Kasumi-1 (cell line): ENCODE measurements at regions not wholly inside any gene's neighbourhood (a gene's known extent, or its start where the extent isn't known, plus 50 kb on each side); places are given as distances from the start of the nearest gene placed in this dataset.

Experiments
- DNase-seq, 2 experiments: peaks; one replicate each; lab custom pipeline; 2025; lab: John Stamatoyannopoulos, UW

DNA sequence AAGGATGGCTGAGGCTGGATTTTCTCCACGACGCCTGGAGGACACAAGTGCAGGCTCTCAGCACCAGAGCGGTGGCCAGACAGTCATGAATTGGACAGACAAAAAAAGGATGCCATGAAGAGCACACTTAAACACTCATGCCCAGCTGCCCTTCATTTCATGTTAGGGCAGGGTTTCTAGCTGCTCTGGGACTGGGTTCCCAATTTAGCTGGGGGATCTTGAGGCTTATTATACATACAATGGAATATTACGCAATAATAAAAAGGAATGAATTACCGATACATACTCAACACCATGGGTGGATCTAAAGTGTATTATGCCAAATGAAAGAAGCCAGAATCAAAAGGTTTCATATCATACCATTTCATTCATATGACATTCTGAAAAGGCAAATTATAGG, 512.1 kb upstream of the LRRC4C start:
- no peak for DNase-seq

DNA sequence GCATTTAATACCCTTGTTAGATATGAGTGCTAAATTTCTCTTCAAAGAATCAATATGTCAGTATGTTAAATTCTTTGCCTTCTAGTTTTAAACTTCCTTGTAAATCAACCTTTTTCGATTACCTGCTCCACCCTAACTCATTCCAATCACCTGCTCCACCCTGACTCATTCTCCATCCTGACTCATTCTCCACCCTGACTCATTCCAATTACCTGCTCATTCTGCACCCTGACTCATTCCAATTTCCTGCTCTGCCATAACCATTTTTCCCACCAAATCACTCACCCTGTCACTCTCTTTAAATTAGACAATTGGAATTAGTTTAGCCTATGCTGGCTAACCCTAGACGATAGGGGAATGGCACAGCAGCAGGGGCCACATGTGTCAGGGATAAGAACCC, 519.5 kb upstream of the LRRC4C start:
- no peak for DNase-seq

DNA sequence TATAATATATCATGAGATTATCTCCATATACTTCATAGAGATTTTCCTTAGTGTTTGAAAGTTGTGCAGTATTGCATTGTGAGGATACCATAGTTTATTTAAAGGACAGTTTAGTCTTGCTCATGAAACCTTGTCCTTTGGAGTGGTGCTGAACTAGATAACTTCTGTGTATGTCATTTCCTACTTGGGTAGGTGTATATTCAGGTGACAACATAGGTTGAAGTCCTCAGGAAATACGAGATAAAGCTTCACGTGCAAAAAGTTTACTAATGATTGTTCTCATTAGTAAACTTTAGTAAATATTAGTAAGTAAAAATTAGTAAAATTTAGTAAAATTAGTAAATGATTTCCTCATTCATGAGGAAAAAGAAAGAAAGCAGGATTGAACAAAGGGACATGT, 521.3 kb upstream of the LRRC4C start:
- no peak for DNase-seq

DNA sequence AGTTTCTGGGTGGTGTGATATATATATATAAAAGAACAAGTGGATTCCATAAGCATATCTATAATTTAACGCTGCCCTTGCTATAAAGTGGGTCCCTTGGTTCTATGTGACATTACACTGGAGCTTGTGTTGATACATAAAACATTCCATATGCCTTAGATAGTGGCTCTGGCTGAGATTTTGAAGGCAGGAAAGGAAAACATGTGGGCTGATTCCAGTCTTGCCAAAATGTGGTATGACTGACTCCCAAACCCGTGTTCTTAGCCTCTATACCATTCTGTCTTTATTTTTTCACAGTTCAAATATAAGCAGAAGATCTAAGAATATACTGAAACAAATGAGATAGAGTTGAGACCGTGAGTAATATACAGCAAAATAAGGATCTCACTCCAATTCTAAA, 522.8 kb upstream of the LRRC4C start:
- no peak for DNase-seq

DNA sequence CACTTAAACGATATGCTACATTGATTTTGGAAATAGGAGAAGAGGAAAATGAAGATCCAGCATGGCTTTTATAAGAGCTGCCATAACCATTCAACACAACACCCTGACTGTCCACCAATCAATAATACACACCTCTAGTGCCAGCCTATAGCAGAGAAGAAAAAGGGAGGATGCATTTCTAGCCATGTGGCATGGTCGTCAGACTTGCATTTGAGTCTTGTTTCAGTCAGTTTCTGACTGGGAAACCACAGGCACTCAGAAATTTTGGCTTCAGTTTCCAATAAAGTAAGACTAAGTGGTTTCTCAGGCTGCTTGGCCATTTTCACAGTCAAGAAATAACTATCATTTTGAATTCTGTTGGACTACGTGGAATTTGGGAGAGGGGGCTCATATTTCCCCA, 523.5 kb upstream of the LRRC4C start:
- no peak for DNase-seq

DNA sequence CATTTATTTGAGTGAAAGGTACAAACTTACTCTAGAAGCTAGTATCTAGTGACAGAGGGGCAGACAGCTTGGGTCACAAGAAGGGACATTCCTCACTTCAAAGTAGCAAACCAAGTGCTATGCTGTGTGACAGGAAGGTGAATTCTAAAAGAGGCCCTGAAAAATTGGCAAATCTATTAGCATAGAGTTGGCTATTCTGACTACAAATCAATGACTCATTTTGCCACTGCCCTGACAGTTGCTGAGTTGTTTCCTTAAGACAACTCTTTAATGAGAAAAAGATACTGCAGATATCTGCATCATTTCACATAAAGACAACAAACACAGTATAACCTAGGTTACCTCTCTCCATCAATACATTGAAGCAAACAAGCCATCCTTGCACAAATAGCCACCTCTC, 524.0 kb upstream of the LRRC4C start:
- no peak for DNase-seq

DNA sequence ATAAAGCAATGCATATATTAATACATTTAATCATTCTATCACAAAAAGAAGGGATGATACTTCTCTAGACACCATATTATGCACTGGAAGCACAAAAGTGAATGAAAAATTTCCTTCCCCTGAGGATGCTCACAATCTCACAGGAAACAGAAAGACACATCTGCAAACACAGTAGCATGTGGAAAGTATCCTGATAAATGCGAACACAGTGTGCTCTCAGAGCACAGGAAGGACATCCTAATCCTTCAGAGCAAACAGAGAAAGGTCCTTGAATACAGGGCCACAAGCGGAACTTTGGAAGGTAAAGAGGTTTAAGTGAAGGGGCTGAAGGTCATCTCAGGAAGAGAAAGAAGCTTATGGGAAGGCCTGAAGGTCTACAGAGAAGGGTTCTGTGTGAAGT, 524.6 kb upstream of the LRRC4C start:
- no peak for DNase-seq

DNA sequence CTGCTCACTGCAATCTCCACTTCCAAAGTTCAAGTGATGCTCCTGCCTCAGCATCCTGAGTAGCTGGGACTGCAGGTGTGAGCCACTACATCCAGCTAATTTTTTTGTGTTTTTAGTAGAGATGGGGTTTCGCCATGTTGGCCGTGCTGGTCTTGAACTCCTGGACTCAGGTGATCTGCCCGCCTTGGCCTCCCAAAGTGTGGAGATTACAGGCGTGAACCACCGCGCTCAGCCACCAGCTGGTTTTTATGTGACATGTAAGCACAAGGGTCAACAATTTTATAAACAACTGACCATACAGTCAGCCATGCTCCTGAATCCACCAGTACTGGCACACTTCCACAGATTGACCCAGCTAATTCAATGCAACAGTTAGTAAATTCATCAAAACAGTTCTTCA, 526.3 kb upstream of the LRRC4C start:
- no peak for DNase-seq

DNA sequence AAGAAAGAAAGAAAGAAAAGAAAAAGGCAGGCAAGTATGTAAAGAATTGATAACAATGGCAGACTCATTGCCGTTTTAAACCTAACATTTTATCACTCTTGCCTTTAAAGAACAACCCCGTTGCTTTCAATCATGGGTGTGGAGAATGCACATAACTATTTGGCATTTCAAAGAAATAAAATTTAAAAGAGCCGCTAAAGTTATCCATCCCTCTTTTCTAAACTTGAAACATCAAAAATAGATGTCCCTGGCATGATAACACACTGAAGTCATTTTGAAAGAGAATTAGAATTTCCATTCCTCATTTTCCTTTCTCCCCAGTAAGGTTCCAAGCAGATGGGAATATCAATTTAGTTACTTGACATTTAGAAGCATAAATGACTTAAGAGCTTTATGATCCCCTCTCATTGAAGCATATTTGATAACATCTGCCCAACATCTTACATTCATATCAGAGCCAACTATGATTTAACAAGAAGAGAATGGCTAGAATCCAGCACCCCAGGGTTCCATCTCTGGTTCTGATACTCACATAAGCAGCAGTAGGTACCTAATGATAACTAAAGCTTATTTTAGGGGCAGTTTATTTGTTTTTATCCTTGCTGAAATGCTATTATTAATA, 529.6 kb upstream of the LRRC4C start:
- no peak for DNase-seq

DNA sequence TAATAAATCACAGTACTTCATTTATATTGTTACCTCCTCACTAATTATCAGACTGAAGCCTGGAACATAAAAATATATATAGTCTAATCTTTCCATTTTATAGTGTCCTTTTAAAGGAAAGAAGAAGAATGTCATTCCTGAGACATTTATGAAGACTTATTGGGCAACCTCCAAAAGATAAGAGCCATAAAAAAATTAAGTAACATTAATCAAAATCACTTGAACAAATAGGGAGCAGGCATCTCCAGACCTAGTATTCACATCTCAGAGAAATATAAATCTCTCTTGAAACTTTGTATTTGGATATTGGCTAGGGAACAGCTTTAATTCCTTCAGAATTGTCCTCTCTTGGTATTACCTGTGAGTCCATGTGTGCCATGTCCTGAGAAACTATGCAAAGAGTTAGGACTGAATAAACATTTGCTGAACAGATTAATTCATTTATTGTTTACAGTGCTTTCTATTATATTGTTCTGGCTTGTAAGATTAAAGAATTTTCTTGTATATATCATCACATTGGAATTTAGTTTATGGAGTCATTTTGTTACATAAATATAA, 530.5 kb upstream of the LRRC4C start:
- no peak for DNase-seq

DNA sequence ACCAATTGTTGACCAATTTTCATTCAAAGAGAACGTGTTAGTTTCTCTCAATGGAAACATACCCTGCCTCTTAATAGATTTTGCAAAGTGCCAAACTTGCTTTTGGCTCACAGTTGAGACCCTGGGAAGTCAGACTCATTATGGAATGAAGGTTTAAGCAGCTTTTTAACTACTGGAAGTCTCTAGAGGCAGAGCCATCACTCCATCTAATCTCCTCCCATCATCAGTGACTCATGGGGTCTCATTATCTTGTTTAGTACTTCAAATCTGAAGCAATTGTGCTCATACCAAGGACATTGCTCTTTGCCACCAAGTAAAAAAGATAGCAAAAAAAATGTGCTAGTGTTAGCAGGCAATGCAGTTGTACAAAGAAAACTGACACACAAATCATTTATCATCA, 537.1 kb upstream of the LRRC4C start:
- DNase-seq, result no peak

DNA sequence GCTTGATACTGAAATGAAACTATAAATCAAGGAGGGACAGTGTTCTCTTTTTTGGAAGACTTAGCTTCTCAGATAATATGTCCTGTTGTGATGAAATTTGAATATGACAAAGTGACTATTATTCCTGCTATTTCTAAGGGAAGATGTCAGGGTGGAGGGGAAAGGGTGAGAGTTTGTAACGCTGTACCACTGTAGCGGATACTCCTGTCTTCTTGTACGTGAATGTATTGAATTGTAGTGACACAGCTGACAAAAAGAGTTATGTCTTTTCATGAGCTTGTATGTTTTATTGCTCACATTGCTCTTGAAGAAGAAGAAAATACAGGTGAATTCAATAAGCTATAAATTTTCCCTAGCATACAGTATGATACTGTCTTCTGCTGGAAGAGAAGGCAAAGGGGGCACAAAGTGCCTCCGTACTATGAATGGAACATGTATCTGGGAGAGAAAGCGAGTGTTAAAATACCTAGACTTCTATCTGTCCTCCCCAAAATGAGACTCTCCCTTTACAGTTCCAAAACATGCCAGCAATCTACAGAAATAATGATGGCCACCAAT, 538.5 kb upstream of the LRRC4C start:
- DNase-seq, result no peak

DNA sequence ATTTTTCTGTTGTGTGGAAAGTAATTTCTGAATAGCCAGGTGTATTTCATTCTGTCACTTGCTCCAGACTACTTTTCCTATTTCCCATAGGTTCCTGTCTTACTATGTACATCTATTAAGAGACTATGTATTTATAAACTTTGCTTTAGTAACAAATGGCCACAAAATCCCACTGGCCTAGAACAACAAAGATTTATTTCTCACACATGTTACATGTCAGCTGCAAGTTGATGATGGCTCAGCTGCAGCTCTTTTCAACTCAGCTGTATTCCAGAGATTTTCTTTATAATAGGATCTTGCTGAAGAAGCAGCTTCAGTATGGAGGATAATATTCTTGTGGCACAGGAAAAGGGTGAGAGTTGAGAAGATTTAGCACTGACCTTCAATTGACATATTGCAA, 539.6 kb upstream of the LRRC4C start:
- DNase-seq, result no peak

DNA sequence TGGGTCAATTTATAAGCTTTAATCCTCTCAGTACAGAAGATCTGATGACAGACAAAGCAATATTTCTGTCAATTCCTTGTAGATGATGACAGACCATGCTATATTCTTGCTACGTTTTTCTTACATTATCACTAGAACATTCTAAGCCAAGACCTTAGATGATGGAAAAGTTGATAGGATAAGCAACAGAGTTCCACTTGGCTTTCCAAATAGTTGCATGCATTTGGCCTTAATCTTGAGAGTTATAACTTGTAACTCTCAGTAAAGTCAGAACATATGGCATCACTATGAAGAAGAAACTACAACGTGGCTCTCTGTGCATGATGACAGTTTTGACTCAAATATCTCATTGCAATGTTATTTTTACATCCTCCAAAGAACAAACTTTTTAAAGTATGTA, 544.3 kb upstream of the LRRC4C start:
- DNase-seq, result no peak

DNA sequence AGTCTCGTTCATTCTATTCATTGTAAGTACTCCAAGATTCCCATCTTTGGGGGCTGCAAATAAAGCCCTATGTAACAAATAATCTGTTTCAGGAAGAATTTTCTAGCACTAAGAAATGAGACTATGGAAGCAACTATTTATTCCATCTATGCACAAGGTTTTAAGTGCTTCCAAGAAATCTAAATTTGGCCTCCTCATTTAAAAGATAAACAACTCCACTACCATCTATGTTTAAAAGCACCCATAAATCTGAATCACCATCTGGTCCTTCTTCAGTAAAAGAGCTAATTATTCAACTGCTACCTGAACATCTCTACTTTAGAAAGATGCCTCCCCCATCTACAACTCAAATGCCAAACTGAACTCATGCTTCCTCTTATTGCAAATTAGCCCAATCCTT, 547.3 kb upstream of the LRRC4C start:
- DNase-seq, result no peak

DNA sequence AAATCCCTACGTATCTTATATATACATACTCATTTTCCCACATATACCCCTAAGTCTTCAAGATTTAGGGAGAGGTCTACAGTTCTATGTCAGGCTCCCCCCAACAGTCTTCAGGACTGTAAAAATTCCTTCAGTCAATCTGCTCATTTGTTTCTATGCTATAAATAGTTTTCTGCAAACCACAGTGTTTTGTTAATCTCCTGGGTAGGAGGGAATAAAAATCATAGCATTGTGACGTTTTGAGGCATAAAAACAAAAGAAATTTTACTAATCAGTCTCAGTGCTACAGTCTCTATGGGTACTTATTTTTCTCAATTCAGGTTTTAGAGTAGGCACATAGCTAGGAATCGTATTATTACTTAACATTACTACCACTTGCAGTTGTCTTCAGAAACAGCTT, 552.8 kb upstream of the LRRC4C start:
- no peak for DNase-seq

DNA sequence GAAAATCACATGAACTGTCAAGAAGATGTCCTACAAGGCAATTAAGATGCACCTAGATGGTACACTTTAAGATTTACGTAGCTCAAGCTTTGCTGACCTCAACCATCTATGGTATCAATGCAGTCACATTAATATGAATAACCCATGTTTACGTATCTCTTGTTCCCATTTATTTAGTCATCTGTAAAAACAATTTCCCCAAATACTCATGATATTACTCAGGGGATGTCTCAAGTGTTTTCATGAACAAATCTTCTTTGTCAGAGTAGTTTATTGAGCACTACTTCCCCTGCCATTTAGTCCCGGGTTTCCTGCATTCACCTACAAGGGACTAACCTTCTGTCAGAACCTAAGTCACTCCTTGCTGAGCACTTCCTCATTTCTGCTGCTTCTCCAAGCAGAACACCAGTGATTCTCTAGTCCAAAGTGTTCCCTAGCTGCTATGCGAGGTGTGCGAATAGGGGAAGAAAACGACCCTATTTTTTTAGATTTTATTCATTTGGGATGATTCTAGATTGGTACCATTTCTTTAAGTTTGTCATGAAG, 554.3 kb upstream of the LRRC4C start:
- DNase-seq, result peak in 1 of 2 experiments; percentile 11

DNA sequence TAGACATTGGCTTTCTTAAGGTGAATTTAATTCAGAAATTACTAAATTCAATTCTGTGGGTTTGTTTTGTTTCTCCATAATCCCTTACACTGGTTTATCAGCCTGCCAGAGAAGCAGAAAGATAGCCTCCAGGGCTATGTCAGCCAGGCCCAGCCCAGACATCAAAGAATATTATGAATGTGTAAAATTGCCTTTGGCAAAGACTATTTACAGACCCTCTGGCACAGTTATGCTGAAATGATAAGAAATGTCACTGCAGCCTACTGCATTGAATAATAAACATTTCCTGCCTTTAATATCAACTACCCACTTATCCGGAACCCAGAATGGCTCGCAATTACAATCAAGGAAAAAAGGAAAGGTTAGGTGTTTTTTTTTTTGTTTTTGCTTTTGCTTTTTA, 562.5 kb upstream of the LRRC4C start:
- no peak for DNase-seq

DNA sequence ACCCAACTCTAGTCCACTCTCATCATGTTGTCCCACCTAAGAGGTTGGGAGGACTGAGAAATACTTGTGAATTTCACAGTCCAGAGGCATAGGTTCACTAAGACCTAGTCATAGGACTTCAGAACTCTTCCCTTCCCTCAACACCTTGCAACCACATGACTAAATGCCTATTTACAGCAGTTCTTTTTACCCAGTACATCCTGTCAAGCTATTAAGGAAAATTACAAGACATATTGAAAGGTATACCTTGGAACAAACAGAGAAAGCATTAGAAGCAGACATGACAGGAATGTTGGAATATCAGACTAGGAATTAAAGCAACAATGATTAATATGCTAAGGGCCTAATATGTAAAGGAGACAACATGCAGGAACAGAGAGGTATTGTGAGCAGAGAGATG, 563.8 kb upstream of the LRRC4C start:
- DNase-seq, result no peak

DNA sequence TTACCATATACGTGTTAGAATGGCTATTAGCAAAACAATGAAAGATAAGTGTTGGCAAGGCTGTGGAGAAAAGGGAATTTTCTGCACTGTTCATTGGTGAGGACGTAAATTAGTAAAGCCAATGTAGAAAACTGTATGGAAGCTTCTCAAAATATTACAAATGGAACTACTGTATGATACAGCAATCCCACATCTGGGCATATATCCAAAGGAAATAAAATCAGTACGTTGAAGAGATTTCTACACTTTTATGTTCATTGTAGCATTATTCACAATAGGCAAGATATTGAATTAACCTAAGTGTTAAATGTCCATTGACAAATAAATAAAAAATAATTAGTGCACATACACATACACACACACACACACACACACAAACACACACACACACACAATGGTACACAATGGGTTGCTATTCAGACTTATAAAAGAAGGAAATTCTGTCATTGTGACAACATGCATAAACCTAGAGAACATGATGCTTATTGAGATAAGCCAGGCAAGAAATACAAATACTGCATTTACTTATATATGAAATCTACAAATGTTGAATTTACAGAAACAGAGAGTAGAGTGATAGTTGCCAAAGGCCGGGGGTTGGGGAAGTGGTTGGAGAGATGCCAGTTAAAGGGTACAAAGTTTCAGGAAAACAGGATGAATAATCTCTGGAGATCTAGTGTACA, 565.8 kb upstream of the LRRC4C start:
- DNase-seq, result no peak

DNA sequence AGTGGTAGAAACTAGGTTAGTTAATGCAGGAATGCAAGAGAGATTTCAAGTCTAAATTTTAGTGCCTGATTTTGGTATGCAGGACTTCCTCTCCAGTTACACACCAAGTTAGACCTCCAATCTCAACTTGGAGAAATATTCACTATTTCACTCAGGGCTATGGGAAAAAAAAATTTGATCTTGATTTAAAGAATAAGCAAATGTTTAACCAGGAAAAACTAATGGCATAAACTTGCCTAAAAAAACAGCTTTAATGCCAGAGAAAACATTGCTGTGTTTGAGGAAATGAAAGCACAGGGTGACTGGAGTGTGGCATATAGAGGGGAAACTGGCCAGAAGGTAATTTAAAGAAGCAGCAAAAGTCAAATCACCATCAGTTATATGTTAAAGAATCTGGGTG, 575.4 kb upstream of the LRRC4C start:
- DNase-seq, result no peak

DNA sequence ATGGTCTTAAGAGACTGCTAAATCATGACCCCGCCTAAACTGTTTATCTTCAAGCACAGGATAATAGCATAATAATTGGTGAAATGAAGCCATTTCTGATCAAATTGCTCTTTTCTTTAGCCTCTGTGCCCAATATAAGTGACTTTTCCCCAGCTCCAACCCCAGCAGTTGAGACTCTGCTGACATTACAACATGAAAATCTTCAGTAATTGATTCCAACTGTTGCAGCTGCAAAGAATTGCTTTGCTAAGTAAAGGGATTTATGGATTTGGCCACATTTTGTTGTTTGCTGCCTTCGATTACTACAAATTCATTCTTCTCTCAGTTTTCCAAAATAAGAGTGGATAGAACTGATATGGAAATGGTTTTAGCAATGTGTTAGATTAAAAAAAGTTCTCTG, 576.7 kb upstream of the LRRC4C start:
- no peak for DNase-seq

DNA sequence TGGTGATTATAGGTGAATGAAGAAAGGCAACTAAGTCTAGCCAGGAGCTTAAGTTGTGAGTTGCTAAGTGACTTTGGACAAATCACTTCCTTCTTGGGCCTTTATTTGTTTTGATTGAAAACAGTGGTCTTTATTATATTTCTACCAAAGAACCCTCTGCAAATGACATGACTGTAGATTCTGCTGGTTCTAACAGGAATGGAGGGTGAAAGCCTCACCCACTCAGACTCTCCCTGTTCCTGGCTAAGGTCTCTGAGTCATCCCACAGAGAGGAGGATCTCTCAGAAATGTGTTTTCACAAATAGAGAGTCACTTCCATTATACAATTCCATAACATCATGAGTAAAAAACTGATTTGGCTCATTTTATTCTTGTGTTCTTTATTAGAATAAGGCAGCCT, 583.9 kb upstream of the LRRC4C start:
- DNase-seq, result no peak
